BE2C (cell line): ENCODE measurements at regions not wholly inside any gene's neighbourhood (a gene's known extent, or its start where the extent isn't known, plus 50 kb on each side); places are given as distances from the start of the nearest gene placed in this dataset.

ENCODE experiments used
- DNase-seq: peaks from one replicate; pipeline ENCODE4 v3.0.0-alpha.2; 2020
- H3K27me3 ChIP-seq: fragments of 250-450 bp; sonication (Bioruptor Pico); 2 replicates; pipeline ENCODE4 v1.5.1; 2020; ENCODE audit warnings: mild to moderate bottlenecking
- H3K36me3 ChIP-seq: fragments of 250-450 bp; sonication (Bioruptor Pico); 2 replicates; pipeline ENCODE4 v1.5.1; 2020; ENCODE audit warnings: mild to moderate bottlenecking
- H3K4me1 ChIP-seq: fragments of 250-450 bp; sonication (Bioruptor Pico); 2 replicates; pipeline ENCODE4 v1.5.1; 2020
- H3K4me3 ChIP-seq: 2 replicates; pipeline ENCODE4 v1.5.1; 2011; ENCODE audit warnings: low read depth, low read length
- H3K9me3 ChIP-seq: fragments of 250-450 bp; sonication (Bioruptor Pico); 2 replicates; pipeline ENCODE4 v1.5.1; 2020
- CTCF ChIP-seq: IDR thresholded peaks from 2 replicates; pipeline ENCODE4 v1.5.1; 2012; ENCODE audit warnings: mild to moderate bottlenecking, low read depth, low read length

GRCh38 chr15:100703032-100703578, 100.7 kb downstream of the ASB7 start:
- H3K4me3 ChIP-seq, result no peak overlapping the region
- no peaks in the 10 kb centered on the region for H3K27me3 ChIP-seq
- H3K9me3 ChIP-seq, result no peaks in the 10 kb centered on the region
- no peak for DNase-seq
- H3K4me1 ChIP-seq, result no peaks in the 10 kb centered on the region
- TF ChIP-seq CTCF, result no peak
- no peaks in the 10 kb centered on the region for H3K36me3 ChIP-seq

GRCh38 chr15:100703671-100704070, 101.3 kb downstream of the ASB7 start:
- TF ChIP-seq CTCF, result no peak
- DNase-seq, result no peak

DNA sequence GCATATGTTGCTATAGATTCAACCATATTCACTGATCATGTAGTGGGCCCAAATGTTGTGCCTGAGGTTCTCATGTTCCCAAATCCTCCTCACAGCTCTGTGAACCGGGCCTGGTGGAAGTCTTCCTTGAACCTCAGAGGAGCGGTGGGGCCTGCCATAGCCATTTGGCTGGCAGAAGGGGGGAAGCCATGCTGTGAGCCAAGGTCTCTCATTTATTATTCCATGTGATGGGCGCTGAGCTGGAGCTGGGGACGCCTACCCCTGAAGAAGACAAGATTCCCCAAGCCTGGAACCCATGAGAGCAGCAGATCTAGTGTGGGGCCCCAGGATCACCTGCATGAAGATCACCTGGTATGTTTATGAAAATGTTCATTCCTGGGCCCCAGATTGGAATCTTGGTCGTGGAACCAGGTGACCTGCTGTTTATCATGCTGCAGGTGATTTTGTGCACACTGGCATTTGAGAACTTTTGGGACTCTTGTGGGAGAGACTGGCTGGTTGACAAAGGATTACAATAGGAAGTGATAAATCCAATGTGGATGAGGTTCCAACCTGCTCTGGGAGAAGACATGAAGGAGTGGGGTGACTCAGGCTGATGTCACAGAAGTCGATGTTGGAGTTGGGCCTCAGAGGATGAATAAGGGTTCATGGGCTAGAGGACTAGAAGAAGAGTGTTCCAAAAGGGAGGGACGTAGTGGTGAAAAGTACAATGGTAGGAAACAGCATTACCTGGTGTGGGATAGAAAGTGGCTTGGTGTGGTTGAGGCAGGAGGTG, 102.1 kb downstream of the ASB7 start:
- DNase-seq, result no peak
- no peaks in the 10 kb centered on the region for H3K27me3 ChIP-seq
- no peak overlapping the region for H3K4me3 ChIP-seq
- H3K4me1 ChIP-seq, result no peaks in the 10 kb centered on the region
- TF ChIP-seq CTCF, result no peak
- no peaks in the 10 kb centered on the region for H3K9me3 ChIP-seq
- no peaks in the 10 kb centered on the region for H3K36me3 ChIP-seq

More at GRCh38 chr15:100703671-100704070, 101.3 kb downstream of the ASB7 start:
- no peaks in the 10 kb centered on the region for H3K36me3 ChIP-seq
- no peaks in the 10 kb centered on the region for H3K4me1 ChIP-seq
- H3K9me3 ChIP-seq, result no peaks in the 10 kb centered on the region
- H3K27me3 ChIP-seq, result no peaks in the 10 kb centered on the region
- no peak overlapping the region for H3K4me3 ChIP-seq

DNA sequence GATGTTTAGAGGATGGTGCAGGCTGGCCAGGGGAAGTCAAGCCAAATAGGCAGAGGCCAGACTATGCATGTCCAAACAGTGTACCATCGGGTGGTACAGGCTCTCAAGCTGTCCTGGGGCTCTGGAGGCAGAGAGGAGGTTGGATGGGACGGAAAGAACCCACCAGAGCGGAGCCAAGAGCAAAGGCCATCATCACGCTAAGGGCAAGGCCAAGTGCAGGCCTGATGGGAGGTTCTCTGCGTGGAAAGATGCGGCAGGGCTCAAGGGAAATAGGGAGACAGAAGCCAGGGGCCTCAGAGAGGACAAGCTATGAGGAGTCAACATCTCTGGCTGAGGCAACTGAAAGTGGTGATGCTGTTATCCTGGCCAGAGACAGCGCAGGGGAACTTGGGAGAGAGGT, 102.7 kb downstream of the ASB7 start:
- no peaks in the 10 kb centered on the region for H3K27me3 ChIP-seq
- no peaks in the 10 kb centered on the region for H3K36me3 ChIP-seq
- TF ChIP-seq CTCF, result no peak
- DNase-seq, result no peak
- no peaks in the 10 kb centered on the region for H3K4me1 ChIP-seq
- no peaks in the 10 kb centered on the region for H3K9me3 ChIP-seq
- no peak overlapping the region for H3K4me3 ChIP-seq

DNA sequence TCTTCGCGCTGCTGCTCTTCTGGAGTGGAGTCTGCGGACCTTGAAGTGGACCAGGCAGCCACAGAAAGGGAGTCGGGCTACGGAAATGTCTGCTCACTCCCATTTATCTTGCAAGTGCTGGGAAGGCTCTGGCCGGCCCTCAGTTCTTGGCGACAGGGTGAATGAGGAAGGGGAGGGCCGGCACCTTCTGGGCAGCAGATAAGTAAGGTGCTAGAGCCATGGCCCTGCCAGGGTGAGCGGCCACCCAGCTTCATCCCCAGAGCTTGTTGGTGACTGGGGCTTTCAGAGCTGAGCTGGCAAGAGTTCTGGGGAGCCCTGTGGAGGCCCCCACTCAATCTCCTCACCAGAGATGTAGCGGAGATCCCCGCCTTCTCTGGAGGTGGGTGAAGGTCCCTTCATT, 103.5 kb downstream of the ASB7 start:
- Histone ChIP-seq H3K4me1 (no peaks in the 10 kb centered on the region), H3K36me3 (no peaks in the 10 kb centered on the region), H3K9me3 (no peaks in the 10 kb centered on the region), H3K4me3 (no peak overlapping the region), H3K27me3 (no peaks in the 10 kb centered on the region)
- no peak for DNase-seq
- no peak for TF ChIP-seq CTCF

- no peak for TF ChIP-seq CTCF
- Histone ChIP-seq H3K9me3 (no peaks in the 10 kb centered on the region), H3K36me3 (no peaks in the 10 kb centered on the region), H3K4me3 (no peak overlapping the region), H3K4me1 (no peaks in the 10 kb centered on the region), H3K27me3 (no peaks in the 10 kb centered on the region)
- DNase-seq, result no peak
Measured at GRCh38 chr15:100707229-100707628, 104.8 kb downstream of the ASB7 start.
